ENCODE measurements at regions not wholly inside any gene's neighbourhood (a gene's known extent, or its start where the extent isn't known, plus 50 kb on each side); places are given as distances from the start of the nearest gene placed in this dataset.
"Not testable (repeated sequence)": the region's sequence is repeated elsewhere in the genome, so short reads cannot be mapped to it uniquely, and the experiment has no call there.

GRCh38 chr10:60497364-60497763 lies 107.7 kb upstream of the ANK3 start:
- DNase-seq (no peak), ATAC-seq (ENCODE audit: poor library complexity) (no peak)
- intact Hi-C loops (cut with DNase I) = no loop called here

GRCh38 chr10:60496181-60496580 lies 106.5 kb upstream of the ANK3 start:
- intact Hi-C loops (cut with DNase I) = no loop called here
- DNase-seq (no peak), ATAC-seq (ENCODE audit: poor library complexity) (peak; percentile 66)

GRCh38 chr10:60495338-60496055 lies 105.8 kb upstream of the ANK3 start:
- DNase-seq = no peak
- intact Hi-C loops (cut with DNase I) = no loop called here
- ATAC-seq (ENCODE audit: poor library complexity) = no peak

GRCh38 chr10:60494774-60495173 lies 105.1 kb upstream of the ANK3 start:
- ATAC-seq (ENCODE audit: poor library complexity) (no peak), DNase-seq (no peak)
- intact Hi-C loops (cut with DNase I) = no loop called here

- intact Hi-C loops (cut with DNase I) = no loop called here
- ATAC-seq (ENCODE audit: poor library complexity) = no peak
These were observed 101.5 kb upstream of the ANK3 start for GRCh38 chr10:60491162-60491561.

DNA sequence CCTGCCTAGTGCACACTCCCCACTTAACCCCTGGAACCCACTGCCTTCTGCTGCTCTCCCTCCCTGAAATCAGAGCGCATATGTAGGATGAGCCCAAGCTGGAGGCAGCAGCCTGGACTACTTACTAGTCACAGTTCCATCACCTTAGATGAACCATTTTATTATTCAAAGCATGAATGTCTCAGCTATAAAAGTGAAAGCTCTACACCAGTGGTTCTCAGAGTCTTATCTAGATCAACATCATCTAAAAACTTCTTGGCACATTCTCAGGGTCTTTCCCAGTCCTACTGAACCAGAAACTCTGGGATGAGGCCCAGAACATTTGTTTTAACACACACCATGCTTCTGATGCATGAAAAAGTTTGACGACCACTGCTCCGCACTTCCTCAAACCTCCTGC lies 100.3 kb upstream of the ANK3 start:
- intact Hi-C loops (cut with DNase I) = no loop called here
- DNase-seq (no peak), ATAC-seq (ENCODE audit: poor library complexity) (no peak)

More at GRCh38 chr10:60491162-60491561, 101.5 kb upstream of the ANK3 start:
- no peak for DNase-seq

DNA sequence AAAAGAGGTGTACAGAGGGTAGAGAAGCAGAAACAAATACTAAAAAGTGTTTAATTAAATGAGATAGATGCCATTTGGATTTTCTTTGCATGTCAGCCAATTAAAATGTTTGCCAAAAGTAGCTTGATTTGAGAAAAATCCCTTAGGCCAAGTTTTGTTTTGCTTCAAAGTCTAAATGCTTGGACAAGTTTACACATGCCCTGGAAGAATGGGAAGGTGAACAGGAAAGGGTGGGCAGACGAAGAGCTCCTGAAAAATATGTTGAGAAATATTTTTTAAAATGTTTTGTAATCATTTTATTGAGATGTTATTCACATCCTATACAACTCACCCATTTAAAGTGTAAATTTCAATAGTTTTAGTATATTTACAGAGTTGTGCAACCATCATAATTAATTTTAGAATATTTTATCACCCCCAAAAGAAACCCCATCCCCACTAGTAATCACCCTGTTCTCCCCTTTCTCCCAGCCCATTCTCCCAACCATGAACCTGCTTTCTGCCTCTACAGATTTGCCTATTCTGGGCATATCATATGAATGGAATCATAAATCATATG lies 98.5 kb upstream of the ANK3 start:
- DNase-seq = no peak
- no peak for ATAC-seq (ENCODE audit: poor library complexity)
- intact Hi-C loops (cut with DNase I) = no loop called here

- no peak for ATAC-seq (ENCODE audit: poor library complexity)
- intact Hi-C loops (cut with DNase I) = no loop called here
- no peak for DNase-seq
These were observed 97.9 kb upstream of the ANK3 start for GRCh38 chr10:60487543-60487942.

DNA sequence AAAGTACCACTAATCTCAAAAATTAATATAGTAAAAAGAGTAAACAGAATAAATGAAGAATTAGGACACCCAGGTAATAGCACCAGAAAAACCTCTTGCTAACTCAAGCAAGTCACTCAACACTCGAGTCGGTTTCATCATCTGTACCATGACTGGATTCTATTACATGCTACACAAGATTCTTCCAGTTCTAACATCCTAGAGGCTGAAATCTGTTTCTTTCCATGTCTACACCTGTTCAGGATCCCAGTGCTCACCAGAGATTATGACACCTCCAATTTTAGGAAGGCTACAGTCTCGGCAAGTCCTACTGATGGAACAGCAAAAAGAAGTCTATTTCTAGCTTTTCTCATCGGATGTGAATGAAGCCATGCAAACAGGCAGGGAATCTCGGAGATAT lies 95.3 kb upstream of the ANK3 start:
- ATAC-seq (ENCODE audit: poor library complexity) (no peak), DNase-seq (no peak)
- intact Hi-C loops (cut with DNase I) = no loop called here

GRCh38 chr10:60480865-60481563 lies 91.3 kb upstream of the ANK3 start:
- intact Hi-C loops (cut with DNase I) = no loop called here
- peak; percentile 94 for ATAC-seq (ENCODE audit: poor library complexity)
- DNase-seq = no peak

- intact Hi-C loops (cut with DNase I) = no loop called here
- DNase-seq = no peak
- ATAC-seq (ENCODE audit: poor library complexity) = no peak
These were observed 89.8 kb upstream of the ANK3 start for GRCh38 chr10:60479305-60480020.

GRCh38 chr10:60476451-60476850 lies 86.8 kb upstream of the ANK3 start:
- ATAC-seq (ENCODE audit: poor library complexity) (no peak), DNase-seq (no peak)
- intact Hi-C loops (cut with DNase I) = no loop called here

DNA sequence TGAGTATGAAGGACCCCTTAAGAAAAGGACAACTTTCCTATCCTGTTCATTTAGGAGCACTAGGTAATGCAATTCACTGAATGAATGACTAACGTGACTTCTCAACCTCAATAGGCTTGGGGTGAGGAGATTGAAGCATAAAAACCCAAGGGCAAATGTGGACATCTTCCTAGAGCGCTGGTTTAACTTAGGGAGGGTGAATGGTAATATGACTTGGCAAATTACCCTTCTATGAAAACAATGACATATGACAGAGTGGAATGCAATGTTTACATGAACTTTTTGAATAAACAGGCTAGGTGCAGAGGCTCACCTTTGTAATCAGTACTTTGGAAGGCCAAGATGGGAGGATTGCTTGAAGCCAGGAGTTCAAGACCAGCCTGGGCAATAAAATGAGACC lies 83.9 kb upstream of the ANK3 start:
- ATAC-seq (ENCODE audit: poor library complexity) = no peak

DNA sequence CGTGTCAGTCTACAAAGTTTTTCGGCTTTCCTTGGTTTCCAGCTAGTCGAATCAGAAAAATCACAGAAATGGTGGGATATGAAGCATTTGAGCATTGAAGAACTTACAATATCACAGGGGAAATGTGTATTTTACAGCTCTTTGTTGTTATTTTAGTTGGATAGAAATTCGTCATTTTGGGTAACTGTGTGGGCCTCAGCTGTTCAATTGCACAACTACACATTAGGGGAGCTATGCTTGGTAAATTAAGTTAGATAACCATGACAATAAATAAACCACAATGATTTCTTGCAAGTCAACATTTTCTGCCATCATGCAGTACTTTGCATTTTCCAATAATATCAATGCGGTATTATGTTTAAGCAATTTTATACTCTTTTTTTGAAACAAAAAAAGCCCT lies 80.4 kb upstream of the ANK3 start:
- DNase-seq (no peak), ATAC-seq (ENCODE audit: poor library complexity) (no peak)
- intact Hi-C loops (cut with DNase I) = no loop called here

More for the DNA sequence above, 83.9 kb upstream of the ANK3 start:
- DNase-seq = no peak
- intact Hi-C loops (cut with DNase I) = no loop called here

DNA sequence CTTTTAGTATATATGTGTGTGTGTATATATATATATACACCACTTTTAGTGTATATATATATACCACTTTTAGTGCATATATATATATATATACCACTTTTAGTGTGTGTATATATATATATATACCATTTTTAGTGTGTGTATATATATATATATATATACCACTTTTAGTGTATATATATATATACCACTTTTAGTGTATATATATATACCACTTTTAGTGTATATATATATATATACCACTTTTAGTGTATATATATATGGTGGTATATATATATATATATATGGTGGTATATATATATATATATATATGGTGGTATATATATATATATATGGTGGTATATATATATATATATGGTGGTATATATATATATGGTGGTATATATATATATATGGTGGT lies 79.5 kb upstream of the ANK3 start:
- intact Hi-C loops (cut with DNase I); DNase-seq; ATAC-seq (ENCODE audit: poor library complexity): not testable (repeated sequence)

DNA sequence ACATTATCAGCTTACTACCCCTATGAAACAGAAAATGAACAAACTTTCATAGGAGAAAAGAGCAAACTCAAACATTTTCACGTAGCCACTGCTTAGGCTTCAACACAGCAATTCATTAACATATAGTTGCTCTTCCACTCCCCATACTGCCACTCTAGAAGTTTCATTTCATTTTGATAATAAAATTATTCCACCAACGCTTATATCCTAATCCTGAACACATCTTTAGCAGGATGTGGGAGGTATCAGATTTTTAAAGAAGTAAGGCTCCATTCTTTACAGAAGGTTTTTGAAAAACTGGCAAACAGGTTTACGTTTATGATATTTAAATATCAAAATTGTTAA lies 77.5 kb upstream of the ANK3 start:
- no peak for ATAC-seq (ENCODE audit: poor library complexity)
- DNase-seq = no peak
- intact Hi-C loops (cut with DNase I) = no loop called here

DNA sequence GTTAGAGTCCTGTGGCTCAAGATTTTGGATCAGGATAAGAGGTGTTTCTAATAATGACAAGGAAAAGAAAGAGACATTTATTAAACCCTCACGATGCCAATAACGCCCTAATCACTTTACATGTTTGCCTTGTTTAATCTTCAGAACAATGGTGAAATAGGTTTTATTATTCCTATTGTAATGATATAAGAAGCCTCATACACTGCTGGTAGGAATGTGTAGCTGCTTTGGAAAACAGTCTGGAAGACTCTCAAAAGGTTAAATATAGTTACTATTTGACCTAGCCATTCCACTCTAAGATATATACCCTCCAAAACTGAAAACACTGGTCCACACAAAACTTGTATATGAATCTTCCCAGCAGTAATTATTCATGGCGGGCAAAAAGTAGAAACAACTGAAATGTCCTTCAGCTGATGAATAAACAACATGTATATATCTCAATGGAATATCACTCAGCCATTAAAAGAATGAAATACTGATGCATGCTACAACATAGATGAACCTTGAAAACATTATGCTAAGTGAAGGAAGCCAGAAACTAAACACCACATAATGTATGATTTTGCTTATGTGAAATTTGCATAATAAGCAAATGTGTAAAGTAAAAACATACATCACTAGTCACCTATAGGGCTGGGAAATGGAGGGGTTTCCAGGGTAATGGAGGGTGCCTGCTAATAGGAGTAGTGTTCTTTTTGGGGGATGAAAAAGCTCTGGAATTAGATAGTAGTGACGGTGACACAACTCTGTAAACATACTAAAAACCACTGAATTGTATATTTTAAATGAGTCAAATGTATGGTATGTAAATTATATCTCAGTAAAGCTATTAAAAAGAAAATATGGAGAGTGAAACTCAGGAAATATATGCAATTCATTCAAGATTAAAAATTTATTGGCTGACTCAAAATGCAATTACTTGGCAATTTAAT lies 76.9 kb upstream of the ANK3 start:
- no peak for DNase-seq
- intact Hi-C loops (cut with DNase I) = no loop called here
- no peak for ATAC-seq (ENCODE audit: poor library complexity)

DNA sequence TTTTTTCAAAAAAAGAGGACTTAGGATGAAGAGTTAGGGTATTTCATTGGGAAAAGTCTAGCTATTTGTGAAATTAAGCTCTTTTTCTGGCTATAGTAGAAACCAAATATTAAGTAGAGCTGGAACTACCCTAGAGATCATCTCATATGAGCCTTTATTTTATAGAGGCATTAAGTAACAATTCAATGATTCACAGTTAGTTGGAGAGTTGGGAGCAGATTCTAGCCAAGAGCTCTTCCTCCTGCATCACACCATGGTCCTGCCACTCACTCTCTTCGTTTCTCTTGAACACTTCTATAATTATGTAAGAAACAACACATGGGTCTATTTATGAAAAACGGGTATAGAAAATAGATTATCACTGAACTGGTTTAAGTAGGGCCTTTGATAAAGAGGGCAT lies 76.1 kb upstream of the ANK3 start:
- DNase-seq (no peak), ATAC-seq (ENCODE audit: poor library complexity) (no peak)
- intact Hi-C loops (cut with DNase I) = no loop called here

DNA sequence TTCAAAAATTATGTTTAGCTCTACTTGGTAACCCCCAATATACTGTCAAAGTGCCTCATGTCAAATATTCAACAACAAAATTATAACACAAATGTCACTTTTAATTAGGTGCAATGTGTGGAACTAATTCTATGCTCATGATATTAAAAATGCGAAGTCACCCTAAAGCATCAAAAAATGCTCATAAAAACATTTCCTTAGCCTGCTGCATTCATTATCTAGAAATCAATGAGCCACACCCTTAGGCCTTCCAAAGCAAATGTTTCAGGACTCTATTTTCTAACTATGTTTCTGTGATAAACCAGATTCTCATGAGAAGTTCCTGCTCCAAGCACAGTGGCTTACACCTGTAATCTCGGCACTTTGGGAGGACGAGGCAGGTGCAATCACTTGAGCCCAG lies 75.0 kb upstream of the ANK3 start:
- intact Hi-C loops (cut with DNase I) = no loop called here
- no peak for ATAC-seq (ENCODE audit: poor library complexity)
- no peak for DNase-seq
